Mesenchymal stem cell (in vitro differentiated cells and primary cell): ENCODE measurements at regions not wholly inside any gene's neighbourhood (a gene's known extent, or its start where the extent isn't known, plus 50 kb on each side); places are given as distances from the start of the nearest gene placed in this dataset.

Experiments
- DNase-seq: peaks from one replicate; pipeline ENCODE4 v3.0.0-alpha.2; 2013
- H2AFZ ChIP-seq: one replicate; pipeline ENCODE4 v1.6.1; 2013; ENCODE audit warnings: low read depth, mild to moderate bottlenecking, control low read depth, inconsistent platforms, low read length, moderate library complexity
- H2AK5ac ChIP-seq: 2 replicates; pipeline ENCODE4 v1.6.1; 2013; ENCODE audit warnings: low read length, moderate library complexity, mild to moderate bottlenecking, inconsistent platforms; ENCODE audit not compliant: severe bottlenecking
- H2BK120ac ChIP-seq: one replicate; pipeline ENCODE4 v1.6.1; 2013; ENCODE audit warnings: low read depth, mild to moderate bottlenecking, inconsistent platforms, low read length, moderate library complexity
- H2BK12ac ChIP-seq, 2 experiments: one replicate each; pipeline ENCODE4 v1.6.1; 2013; ENCODE audit warnings: inconsistent platforms in 2 of 2, low read length in 2 of 2, mild to moderate bottlenecking in 2 of 2, moderate library complexity in 2 of 2, control low read depth in 1 of 2
- H2BK15ac ChIP-seq: one replicate; pipeline ENCODE4 v1.6.1; 2013; ENCODE audit warnings: mild to moderate bottlenecking, low read depth, inconsistent platforms; ENCODE audit not compliant: poor library complexity, severe bottlenecking
- H2BK5ac ChIP-seq: 2 replicates; pipeline ENCODE4 v1.6.1; 2013; ENCODE audit warnings: low read depth, mild to moderate bottlenecking, low read length, control low read depth, inconsistent platforms; ENCODE audit not compliant: poor library complexity, severe bottlenecking
- H3K14ac ChIP-seq, 2 experiments: one replicate each; pipeline ENCODE4 v1.6.1; 2013; ENCODE audit warnings: inconsistent platforms in 2 of 2, low read length in 2 of 2, control low read depth in 1 of 2, mild to moderate bottlenecking in 1 of 2, moderate library complexity in 1 of 2
- H3K18ac ChIP-seq, 2 experiments: one replicate each; pipeline ENCODE4 v1.6.1; 2013; ENCODE audit warnings: inconsistent platforms in 2 of 2, low read length in 2 of 2, control low read depth in 1 of 2, low read depth in 1 of 2, mild to moderate bottlenecking in 1 of 2
- H3K23ac ChIP-seq, 2 experiments: one replicate each; pipeline ENCODE4 v1.6.1; 2013; ENCODE audit warnings: inconsistent platforms in 2 of 2, low read length in 2 of 2, mild to moderate bottlenecking in 2 of 2, moderate library complexity in 2 of 2, control low read depth in 1 of 2
- H3K27ac ChIP-seq: 2 replicates; pipeline ENCODE4 v1.5.1; 2013; ENCODE audit warnings: mild to moderate bottlenecking, moderate library complexity, low read length, control low read depth, inconsistent platforms; ENCODE audit not compliant: poor library complexity, severe bottlenecking
- H3K27me3 ChIP-seq, 2 experiments: 2 replicates each; pipeline versions ENCODE4 v1.6.1 to v1.7.0; 2013; ENCODE audit warnings: low read length in 2 of 2, mild to moderate bottlenecking in 2 of 2, moderate library complexity in 2 of 2, control low read depth in 1 of 2, inconsistent platforms in 1 of 2; ENCODE audit not compliant: control insufficient read depth in 1 of 2, insufficient read depth in 1 of 2
- H3K36me3 ChIP-seq, 2 experiments: 2 replicates each; pipeline versions ENCODE4 v1.6.1 to v1.7.0; 2013; ENCODE audit warnings: low read length in 2 of 2, control low read depth in 1 of 2, inconsistent platforms in 1 of 2, low read depth in 1 of 2, mild to moderate bottlenecking in 1 of 2; ENCODE audit not compliant: insufficient read depth in 2 of 2, control insufficient read depth in 1 of 2
- H3K4ac ChIP-seq, 2 experiments: one replicate each; pipeline ENCODE4 v1.6.1; 2013; ENCODE audit warnings: inconsistent platforms in 2 of 2, low read length in 2 of 2, mild to moderate bottlenecking in 2 of 2, moderate library complexity in 2 of 2, control low read depth in 1 of 2, low read depth in 1 of 2
- H3K4me1 ChIP-seq: 2 replicates; pipeline ENCODE4 v1.6.1; 2013; ENCODE audit warnings: low read depth, low read length, control low read depth; ENCODE audit not compliant: control insufficient read depth, insufficient read depth
- H3K4me2 ChIP-seq: 2 replicates; pipeline ENCODE4 v1.6.1; 2013; ENCODE audit warnings: low read length, mild to moderate bottlenecking, inconsistent platforms; ENCODE audit not compliant: poor library complexity, severe bottlenecking
- H3K4me3 ChIP-seq, 2 experiments: 2 replicates each; pipeline versions ENCODE4 v1.5.1 to v1.7.0; 2013; ENCODE audit warnings: low read length in 2 of 2, mild to moderate bottlenecking in 2 of 2, control low read depth in 1 of 2, low read depth in 1 of 2; ENCODE audit not compliant: insufficient read depth in 1 of 2
- H3K79me1 ChIP-seq: replicated peaks from 2 replicates; pipeline ENCODE4 v1.6.1; 2013; ENCODE audit warnings: mild to moderate bottlenecking, control low read depth, low read length, inconsistent platforms; ENCODE audit not compliant: poor library complexity, severe bottlenecking
- H3K9ac ChIP-seq: 2 replicates; pipeline ENCODE4 v1.7.0; 2013; ENCODE audit warnings: mild to moderate bottlenecking, low read length, moderate library complexity
- H3K9me3 ChIP-seq: 2 replicates; pipeline ENCODE4 v1.7.0; 2013; ENCODE audit warnings: mild to moderate bottlenecking, low read length; ENCODE audit not compliant: control insufficient read depth
- H4K8ac ChIP-seq: one replicate; pipeline ENCODE4 v1.6.1; 2013; ENCODE audit warnings: inconsistent platforms, mild to moderate bottlenecking, low read length, moderate library complexity
- H4K91ac ChIP-seq: one replicate; pipeline ENCODE4 v1.6.1; 2013; ENCODE audit warnings: mild to moderate bottlenecking, low read length, inconsistent platforms
- WGBS: methylation state at CpG from one replicate; pipeline ENCODE4 v1.1.7; 2013; ENCODE audit warnings: mixed read lengths; 5-methylcytosine and 5-hydroxymethylcytosine counted together

GRCh38 chrX:109952985-109953905 lies 49.7 kb upstream of the TMEM164 start:
- no peak overlapping the region for H3K27ac ChIP-seq
- no peaks in the 10 kb centered on the region for H3K9me3 ChIP-seq
- H3K4me3 ChIP-seq, result no peak overlapping the region
- H3K9ac ChIP-seq, result no peak overlapping the region
- H3K4ac ChIP-seq, result no peak overlapping the region
- H2BK5ac ChIP-seq, result no peak overlapping the region
- no peak overlapping the region for H2BK120ac ChIP-seq
- no peak overlapping the region for H4K91ac ChIP-seq
- no peak overlapping the region for H2AK5ac ChIP-seq
- no peak overlapping the region for H2AFZ ChIP-seq
- H3K27me3 ChIP-seq, result peaks cover 0 to 6% of the 10 kb centered on the region in 2 experiments
- H3K4me1 ChIP-seq, result no peaks in the 10 kb centered on the region
- H4K8ac ChIP-seq, result no peak overlapping the region
- no peak overlapping the region for H3K18ac ChIP-seq
- no peak for DNase-seq
- WGBS, result 92% methylated on average over 2 of the region's 4 CpGs
- no peak overlapping the region for H2BK12ac ChIP-seq
- H2BK15ac ChIP-seq, result no peak overlapping the region
- no peaks in the 10 kb centered on the region for H3K36me3 ChIP-seq
- H3K4me2 ChIP-seq, result no peak overlapping the region
- H3K23ac ChIP-seq, result no peak overlapping the region
- no peaks in the 10 kb centered on the region for H3K79me1 ChIP-seq
- no peak overlapping the region for H3K14ac ChIP-seq
